NCI-H2196 treated with DMSO at 0.1 percent for 48 hours (cell line): ENCODE measurements at regions not wholly inside any gene's neighbourhood (a gene's known extent, or its start where the extent isn't known, plus 50 kb on each side); places are given as distances from the start of the nearest gene placed in this dataset.
A peak's percentile ranks its signal among the peaks of the same experiment; 100 is the strongest.

Experiments
- DNase-seq: peaks from one replicate; lab custom pipeline; 2025; ENCODE audit not compliant: unreplicated experiment; lab: John Stamatoyannopoulos, UW

GRCh38 chr6:139821676-139822223, 447.3 kb upstream of the CITED2 start:
- no peak for DNase-seq

- DNase-seq: no peak
Observed at GRCh38 chr6:139820210-139820609, 445.8 kb upstream of the CITED2 start.

GRCh38 chr6:139819776-139820175, 445.3 kb upstream of the CITED2 start:
- no peak for DNase-seq

- no peak for DNase-seq
Observed at GRCh38 chr6:139812939-139813338, 438.5 kb upstream of the CITED2 start.

- DNase-seq: no peak
Observed at GRCh38 chr6:139801571-139802321, 427.3 kb upstream of the CITED2 start.

- no peak for DNase-seq
Observed at GRCh38 chr6:139800837-139801236, 426.4 kb upstream of the CITED2 start.

GRCh38 chr6:139790527-139790926, 416.1 kb upstream of the CITED2 start:
- no peak for DNase-seq

- no peak for DNase-seq
Observed at GRCh38 chr6:139784222-139784769, 409.8 kb upstream of the CITED2 start.

- no peak for DNase-seq
Observed at GRCh38 chr6:139779988-139780774, 405.7 kb upstream of the CITED2 start.

- DNase-seq: no peak
Observed at GRCh38 chr6:139778688-139779087, 404.2 kb upstream of the CITED2 start.

- no peak for DNase-seq
Observed at GRCh38 chr6:139778106-139778505, 403.7 kb upstream of the CITED2 start.

- no peak for DNase-seq
Observed at GRCh38 chr6:139777202-139777970, 402.9 kb upstream of the CITED2 start.

- no peak for DNase-seq
Observed at GRCh38 chr6:139776041-139776440, 401.6 kb upstream of the CITED2 start.

- DNase-seq: no peak
Observed at GRCh38 chr6:139768196-139768595, 393.7 kb upstream of the CITED2 start.

- DNase-seq: no peak
Observed at GRCh38 chr6:139766796-139767195, 392.3 kb upstream of the CITED2 start.

GRCh38 chr6:139765825-139766285, 391.4 kb upstream of the CITED2 start:
- no peak for DNase-seq

- peak; percentile 19 for DNase-seq
Observed at GRCh38 chr6:139764498-139764986, 390.1 kb upstream of the CITED2 start.

- no peak for DNase-seq
Observed at GRCh38 chr6:139763468-139764210, 389.2 kb upstream of the CITED2 start.

- no peak for DNase-seq
Observed at GRCh38 chr6:139762587-139763031, 388.2 kb upstream of the CITED2 start.

- no peak for DNase-seq
Observed at GRCh38 chr6:139760128-139760527, 385.7 kb upstream of the CITED2 start.
